HepG2 (cell line): ENCODE measurements at regions not wholly inside any gene's neighbourhood (a gene's known extent, or its start where the extent isn't known, plus 50 kb on each side); places are given as distances from the start of the nearest gene placed in this dataset.

Experiments
- CBX2 ChIP-seq, 2 experiments: fragments of 200-600 bp in 1 of 2; sonication (generic); formaldehyde crosslinking in 1 of 2; IDR thresholded peaks; 2 replicates each; pipeline versions ENCODE4 v1.7.0 to v1.8.1; 2018 to 2022; ENCODE audit warnings: low read depth in 2 of 2, low read length in 1 of 2, mild to moderate bottlenecking in 1 of 2, missing genetic modification reagents in 1 of 2
- DPF2 ChIP-seq: sonication (generic); formaldehyde crosslinking; IDR thresholded peaks from 2 replicates; pipeline ENCODE4 v1.4.0; 2020; ENCODE audit warnings: mild to moderate bottlenecking, low read depth, missing genetic modification reagents, borderline replicate concordance
- HMG20B ChIP-seq: conservative IDR thresholded peaks from 2 replicates; pipeline ENCODE4 v1.6.1; 2016; ENCODE audit warnings: missing genetic modification reagents, missing compliant biosample characterization
- ISL2 ChIP-seq: sonication (generic); formaldehyde crosslinking; IDR thresholded peaks from 2 replicates; pipeline ENCODE4 v1.5.0; 2020; ENCODE audit warnings: missing genetic modification reagents
- LRRFIP1 ChIP-seq: sonication (generic); formaldehyde crosslinking; conservative IDR thresholded peaks from 2 replicates; pipeline ENCODE4 v1.4.0; 2020; ENCODE audit warnings: missing genetic modification reagents
- MED1 ChIP-seq: sonication (generic); formaldehyde crosslinking; IDR thresholded peaks from 2 replicates; pipeline ENCODE4 v1.4.0; 2020; ENCODE audit warnings: missing genetic modification reagents
- PHF21A ChIP-seq: sonication (generic); formaldehyde crosslinking; IDR thresholded peaks from 2 replicates; pipeline ENCODE4 v1.5.0; 2020; ENCODE audit warnings: mild to moderate bottlenecking, missing genetic modification reagents
- SAFB2 ChIP-seq: sonication (generic); formaldehyde crosslinking; IDR thresholded peaks from 2 replicates; pipeline ENCODE4 v1.5.1; 2020; ENCODE audit warnings: missing genetic modification reagents, low read depth, mild to moderate bottlenecking, borderline replicate concordance
- TEAD3 ChIP-seq: optimal IDR thresholded peaks from 2 replicates; pipeline ENCODE3; 2016; ENCODE audit warnings: borderline replicate concordance
- TRIM24 ChIP-seq: sonication (generic); formaldehyde crosslinking; IDR thresholded peaks from 2 replicates; pipeline ENCODE4 v1.8.0; 2022; ENCODE audit warnings: mild to moderate bottlenecking, missing genetic modification reagents
- ZBTB40 ChIP-seq, 2 experiments: fragments of 450-650 bp in 1 of 2; sonication (generic) in 1 of 2; formaldehyde crosslinking in 1 of 2; IDR thresholded peaks; 2 replicates each; pipeline versions ENCODE4 v1.6.1 to v1.8.0; 2016 to 2022; ENCODE audit warnings: antibody characterized with exemption in 1 of 2, mild to moderate bottlenecking in 1 of 2, missing genetic modification reagents in 1 of 2
- ZBTB7A ChIP-seq: sonication (generic); formaldehyde crosslinking; IDR thresholded peaks from 2 replicates; pipeline ENCODE4 v1.8.0; 2022; ENCODE audit warnings: mild to moderate bottlenecking, missing genetic modification reagents
- TF ChIP-seq, protein P1 (sequence below): sonication (generic); formaldehyde crosslinking; conservative IDR thresholded peaks from 2 replicates; pipeline ENCODE4 v1.5.0; 2020; ENCODE audit warnings: missing genetic modification reagents
- TF ChIP-seq, protein P2 (sequence below): sonication (generic); formaldehyde crosslinking; IDR thresholded peaks from 2 replicates; pipeline ENCODE4 v1.9.0; 2021; ENCODE audit warnings: missing genetic modification reagents, mild to moderate bottlenecking, borderline replicate concordance

GRCh38 chr2:164039270-164039669 lies 303.5 kb upstream of the FIGN start (continued):
- TF ChIP-seq ZBTB40 (IDR thresholded peaks at IDR 0.05) (no peak), ZBTB40 (CRISPR knock-in tag; IDR thresholded peaks at IDR 0.05) (no peak), ZBTB7A (CRISPR knock-in tag) (no peak), HMG20B (no peak), CBX2 (IDR thresholded peaks at IDR 0.05; ENCODE audit: low read depth, low read length) (no peak), CBX2 (CRISPR knock-in tag; IDR thresholded peaks at IDR 0.05; ENCODE audit: low read depth) (no peak), LRRFIP1 (CRISPR knock-in tag) (no peak), TEAD3 (CRISPR knock-in tag) (no peak), SAFB2 (no peak), PHF21A (CRISPR knock-in tag) (no peak), MED1 (CRISPR knock-in tag) (no peak), TRIM24 (CRISPR knock-in tag) (no peak), ISL2 (no peak), DPF2 (CRISPR knock-in tag) (no peak)
- TF ChIP-seq, protein P1, sequence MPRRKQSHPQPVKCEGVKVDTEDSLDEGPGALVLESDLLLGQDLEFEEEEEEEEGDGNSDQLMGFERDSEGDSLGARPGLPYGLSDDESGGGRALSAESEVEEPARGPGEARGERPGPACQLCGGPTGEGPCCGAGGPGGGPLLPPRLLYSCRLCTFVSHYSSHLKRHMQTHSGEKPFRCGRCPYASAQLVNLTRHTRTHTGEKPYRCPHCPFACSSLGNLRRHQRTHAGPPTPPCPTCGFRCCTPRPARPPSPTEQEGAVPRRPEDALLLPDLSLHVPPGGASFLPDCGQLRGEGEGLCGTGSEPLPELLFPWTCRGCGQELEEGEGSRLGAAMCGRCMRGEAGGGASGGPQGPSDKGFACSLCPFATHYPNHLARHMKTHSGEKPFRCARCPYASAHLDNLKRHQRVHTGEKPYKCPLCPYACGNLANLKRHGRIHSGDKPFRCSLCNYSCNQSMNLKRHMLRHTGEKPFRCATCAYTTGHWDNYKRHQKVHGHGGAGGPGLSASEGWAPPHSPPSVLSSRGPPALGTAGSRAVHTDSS (CRISPR knock-in tag) = no peak
- TF ChIP-seq, protein P2, sequence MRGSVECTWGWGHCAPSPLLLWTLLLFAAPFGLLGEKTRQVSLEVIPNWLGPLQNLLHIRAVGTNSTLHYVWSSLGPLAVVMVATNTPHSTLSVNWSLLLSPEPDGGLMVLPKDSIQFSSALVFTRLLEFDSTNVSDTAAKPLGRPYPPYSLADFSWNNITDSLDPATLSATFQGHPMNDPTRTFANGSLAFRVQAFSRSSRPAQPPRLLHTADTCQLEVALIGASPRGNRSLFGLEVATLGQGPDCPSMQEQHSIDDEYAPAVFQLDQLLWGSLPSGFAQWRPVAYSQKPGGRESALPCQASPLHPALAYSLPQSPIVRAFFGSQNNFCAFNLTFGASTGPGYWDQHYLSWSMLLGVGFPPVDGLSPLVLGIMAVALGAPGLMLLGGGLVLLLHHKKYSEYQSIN (CRISPR knock-in tag) = no peak
